A549 (cell line): ENCODE measurements at regions not wholly inside any gene's neighbourhood (a gene's known extent, or its start where the extent isn't known, plus 50 kb on each side); places are given as distances from the start of the nearest gene placed in this dataset.

Source experiments
- ATAC-seq, 2 experiments: fragments of 200-7000 bp in 1 of 2; fragments of >200 bp in 1 of 2; cut with Nextera tagmentation in 1 of 2; cut with Tn5 transposase in 1 of 2; 3 replicates each; pipeline versions ENCODE4 v1.8.0 to v1.9.1; 2018 to 2020; ENCODE audit warnings: mild to moderate bottlenecking in 1 of 2, moderate library complexity in 1 of 2
- CTCF ChIA-PET: fragments of 300-600 bp; sonication (Branson Sonifier 250); formaldehyde crosslinking; extraction: SDS; loops from one replicate; lab custom pipeline; 2021; ENCODE audit warnings: antibody characterized with exemption, inconsistent platforms; lab: Yijun Ruan, JAX
- POLR2A ChIA-PET: fragments of 350-600 bp; formaldehyde crosslinking; extraction: SDS; loops from one replicate; lab custom pipeline; 2021; ENCODE audit warnings: antibody characterized with exemption, inconsistent platforms; lab: Yijun Ruan, JAX
- DNase-seq, 2 experiments: peaks; one replicate each; pipeline versions ENCODE4 v3.0.0 to v3.0.0-alpha.2; 2011 to 2016; ENCODE audit warnings: low read depth in 1 of 2, low spot score in 1 of 2
- FAIRE-seq: peaks from 2 replicates; lab custom pipeline; 2011; peaks lifted over from hg19 to GRCh38; lab: Jason Lieb, UNC
- H3K27ac ChIP-seq, 2 experiments: fragments of >200 bp; sonication (Bioruptor Twin); formaldehyde crosslinking; 3 replicates each; pipeline ENCODE4 v1.5.1; 2016 to 2017
- H3K4me1 ChIP-seq: fragments of >200 bp; sonication (Bioruptor Twin); formaldehyde crosslinking; 3 replicates; pipeline ENCODE4 v1.6.1; 2016
- H3K4me2 ChIP-seq: fragments of >200 bp; sonication (Bioruptor Twin); formaldehyde crosslinking; 3 replicates; pipeline ENCODE4 v1.6.1; 2016
- H3K4me3 ChIP-seq: fragments of >200 bp; sonication (Bioruptor Twin); formaldehyde crosslinking; 3 replicates; pipeline ENCODE4 v1.5.1; 2016
- H3K9me3 ChIP-seq: fragments of >200 bp; sonication (Bioruptor Twin); formaldehyde crosslinking; 3 replicates; pipeline ENCODE4 v1.6.1; 2016
- BCL3 ChIP-seq: fragments of >200 bp; sonication (Bioruptor Twin); formaldehyde crosslinking; IDR thresholded peaks from 3 replicates; pipeline ENCODE4 v1.6.1; 2016
- CBX8 ChIP-seq: fragments of 200-600 bp; sonication (generic); IDR thresholded peaks from 2 replicates; pipeline ENCODE4 v1.6.1; 2016
- CEBPB ChIP-seq, 2 experiments: fragments of >200 bp in 1 of 2; sonication (Bioruptor Twin) in 1 of 2; formaldehyde crosslinking in 1 of 2; IDR thresholded peaks; 2 replicates each; pipeline ENCODE4 v1.6.1; 2012 to 2016
- CHD2 ChIP-seq: fragments of 150-350 bp; IDR thresholded peaks from 2 replicates; pipeline ENCODE4 v1.6.1; 2014; ENCODE audit warnings: low read length; ENCODE audit not compliant: partially characterized antibody
- ELK1 ChIP-seq: fragments of 150-350 bp; IDR thresholded peaks from 2 replicates; pipeline ENCODE4 v1.6.1; 2014; ENCODE audit warnings: low read depth, mild to moderate bottlenecking, low read length
- FOSB ChIP-seq: fragments of 250-450 bp; sonication (Bioruptor Pico); IDR thresholded peaks from 2 replicates; pipeline ENCODE4 v1.5.0; 2020; ENCODE audit warnings: mild to moderate bottlenecking, moderate library complexity
- FOSL2 ChIP-seq, 2 experiments: fragments of 450-650 bp in 1 of 2; fragments of >200 bp in 1 of 2; sonication (Bioruptor Twin) in 1 of 2; formaldehyde crosslinking; IDR thresholded peaks; 2 replicates each; pipeline versions ENCODE4 v1.5.0 to v1.6.1; 2016 to 2020; ENCODE audit warnings: mild to moderate bottlenecking in 1 of 2, moderate library complexity in 1 of 2
- HDAC2 ChIP-seq: fragments of 200-600 bp; sonication (generic); IDR thresholded peaks from 2 replicates; pipeline ENCODE4 v1.6.1; 2016
- HEYL ChIP-seq: fragments of 250-450 bp; sonication (Bioruptor Pico); IDR thresholded peaks from 2 replicates; pipeline ENCODE4 v1.8.0; 2021; ENCODE audit warnings: mild to moderate bottlenecking, moderate library complexity
- HOXA7 ChIP-seq: fragments of 250-450 bp; sonication (Bioruptor Pico); IDR thresholded peaks from 2 replicates; pipeline ENCODE4 v1.5.0; 2020; ENCODE audit warnings: mild to moderate bottlenecking, moderate library complexity
- JUN ChIP-seq, 2 experiments: fragments of >200 bp; sonication (Bioruptor Twin); formaldehyde crosslinking; IDR thresholded peaks; 2 replicates in 1 of 2; 3 replicates in 1 of 2; pipeline ENCODE4 v1.6.1; 2016 to 2017
- MAZ ChIP-seq: fragments of 150-350 bp; IDR thresholded peaks from 2 replicates; pipeline ENCODE4 v1.6.1; 2014; ENCODE audit warnings: antibody characterized with exemption, low read depth, low read length, borderline replicate concordance
- MYC ChIP-seq: IDR thresholded peaks from 2 replicates; pipeline ENCODE4 v1.6.1; 2012; ENCODE audit warnings: mild to moderate bottlenecking, inconsistent platforms, low read length, improper control_type of control experiment, borderline replicate concordance
- RNF2 ChIP-seq: fragments of 200-600 bp; sonication (generic); IDR thresholded peaks from 2 replicates; pipeline ENCODE4 v1.6.1; 2016; ENCODE audit warnings: low read depth, mild to moderate bottlenecking, antibody characterized with exemption, moderate library complexity, borderline replicate concordance
- SREBF2 ChIP-seq: fragments of 450-650 bp; IDR thresholded peaks from 2 replicates; pipeline ENCODE4 v1.6.1; 2014; ENCODE audit warnings: mild to moderate bottlenecking, moderate library complexity
- TFCP2L1 ChIP-seq: fragments of 250-450 bp; sonication (Bioruptor Pico); IDR thresholded peaks from 2 replicates; pipeline ENCODE4 v1.5.0; 2021; ENCODE audit warnings: mild to moderate bottlenecking
- TP53 ChIP-seq: fragments of 250-450 bp; sonication (Bioruptor Pico); IDR thresholded peaks from 2 replicates; pipeline ENCODE4 v1.5.0; 2021; ENCODE audit warnings: mild to moderate bottlenecking, moderate library complexity
- USF2 ChIP-seq: fragments of 450-650 bp; IDR thresholded peaks from 2 replicates; pipeline ENCODE4 v1.6.1; 2014; ENCODE audit warnings: antibody characterized with exemption
- ZC3H11A ChIP-seq: fragments of 450-650 bp; IDR thresholded peaks from 2 replicates; pipeline ENCODE4 v1.6.1; 2014; ENCODE audit warnings: antibody characterized with exemption, mild to moderate bottlenecking
- ZFP36 ChIP-seq: fragments of 450-650 bp; IDR thresholded peaks from 2 replicates; pipeline ENCODE4 v1.6.1; 2014; ENCODE audit warnings: borderline replicate concordance; ENCODE audit not compliant: partially characterized antibody
- WGBS: methylation state at CpG from one replicate; pipeline ENCODE4 v1.1.6; 2017; ENCODE audit errors: missing lambda C conversion rate; 5-methylcytosine and 5-hydroxymethylcytosine counted together
- TF ChIP-seq, protein P1 (sequence below): IDR thresholded peaks from 2 replicates; pipeline ENCODE4 v1.6.1; 2012
- TF ChIP-seq, protein P2 (sequence below): fragments of 250-450 bp; sonication (Bioruptor Pico); IDR thresholded peaks from 2 replicates; pipeline ENCODE4 v1.5.0; 2020; ENCODE audit warnings: low read depth, mild to moderate bottlenecking, moderate library complexity
- TF ChIP-seq, protein P3 (sequence below): IDR thresholded peaks from 2 replicates; pipeline ENCODE4 v1.6.1; 2012; ENCODE audit warnings: low read depth, borderline replicate concordance

DNA sequence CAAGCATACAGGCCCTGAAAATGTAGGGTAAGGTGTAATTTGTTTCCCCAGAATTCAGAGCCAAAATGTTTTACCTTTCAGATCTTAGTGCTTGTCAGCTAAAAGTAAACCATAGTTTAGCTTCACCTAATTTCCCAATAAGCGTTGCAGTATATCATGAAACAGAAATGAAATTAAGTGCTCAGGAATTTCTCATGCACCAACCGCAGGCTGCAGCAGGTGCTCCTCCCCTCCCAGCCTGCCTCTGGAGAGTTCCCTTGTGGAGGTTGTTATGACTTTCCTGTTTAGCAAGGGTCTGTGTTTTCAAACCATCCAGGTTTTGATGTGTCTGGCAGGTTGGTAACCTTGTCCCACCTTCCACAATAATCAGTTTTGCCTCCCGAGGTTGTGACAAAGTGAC lies 118.5 kb downstream of the HLX start:
- H3K4me1 ChIP-seq: peaks cover 6% of the 10 kb centered on the region; the same call in 2 of the 3 replicates

DNA sequence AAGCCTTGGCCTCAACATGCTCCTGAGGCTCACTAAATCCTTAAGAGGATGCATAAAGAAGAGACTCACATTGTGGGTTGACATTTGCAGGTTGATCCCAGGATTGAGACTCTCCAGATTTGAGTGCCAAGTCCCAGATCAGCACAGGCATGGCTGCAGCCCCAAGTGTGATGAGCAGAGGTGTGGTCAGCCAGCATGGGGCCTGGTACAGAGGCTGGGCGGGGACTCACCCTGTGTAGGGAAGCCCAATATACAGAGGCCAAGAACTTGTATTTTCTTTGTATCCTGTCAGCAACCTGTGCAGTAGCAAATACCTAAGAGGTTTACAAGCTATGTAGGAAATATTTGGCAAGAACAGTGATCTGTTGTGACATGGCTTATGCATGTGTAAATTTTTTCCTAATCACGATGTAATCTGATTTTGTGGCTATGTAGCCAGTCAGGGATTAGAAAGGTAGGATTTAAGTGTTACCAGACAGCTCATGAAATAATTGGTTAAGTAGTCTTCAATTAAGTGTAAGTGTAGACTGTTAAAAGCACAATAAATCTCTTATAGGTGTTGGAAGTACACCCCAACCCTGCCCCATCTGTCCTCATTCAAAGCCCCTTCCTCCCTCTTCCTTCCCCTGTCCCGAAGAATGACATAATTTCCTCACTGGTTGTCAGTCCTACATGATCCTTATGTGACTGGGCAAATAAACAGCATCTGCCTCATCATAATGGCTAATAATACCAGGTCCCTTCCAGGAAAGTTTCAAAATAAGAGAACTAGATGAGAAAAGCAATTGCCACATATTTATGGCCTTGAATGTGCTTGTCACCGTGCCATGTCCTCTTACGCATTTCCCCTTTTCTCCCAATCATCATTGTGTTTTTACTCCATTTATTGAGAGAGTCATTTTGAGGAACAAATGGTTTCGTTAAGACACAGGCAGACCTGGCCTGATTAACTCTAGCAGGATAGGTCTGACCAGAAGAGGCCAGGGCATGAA lies 120.9 kb downstream of the HLX start:
- Histone ChIP-seq H3K27ac (no peak overlapping the region), H3K9me3 (no peaks in the 10 kb centered on the region), H3K4me3 (no peak overlapping the region)
- no peak for DNase-seq
- TF ChIP-seq JUN (IDR thresholded peaks at IDR 0.05) (no peak), CBX8 (no peak), SREBF2 (no peak), ZC3H11A (no peak), HEYL (no peak), RNF2 (no peak), FOSB (CRISPR knock-in tag) (no peak), HOXA7 (CRISPR knock-in tag) (no peak), CEBPB (IDR thresholded peaks at IDR 0.05) (no peak), TP53 (CRISPR knock-in tag) (no peak), MAZ (no peak)
- TF ChIP-seq, protein P1, sequence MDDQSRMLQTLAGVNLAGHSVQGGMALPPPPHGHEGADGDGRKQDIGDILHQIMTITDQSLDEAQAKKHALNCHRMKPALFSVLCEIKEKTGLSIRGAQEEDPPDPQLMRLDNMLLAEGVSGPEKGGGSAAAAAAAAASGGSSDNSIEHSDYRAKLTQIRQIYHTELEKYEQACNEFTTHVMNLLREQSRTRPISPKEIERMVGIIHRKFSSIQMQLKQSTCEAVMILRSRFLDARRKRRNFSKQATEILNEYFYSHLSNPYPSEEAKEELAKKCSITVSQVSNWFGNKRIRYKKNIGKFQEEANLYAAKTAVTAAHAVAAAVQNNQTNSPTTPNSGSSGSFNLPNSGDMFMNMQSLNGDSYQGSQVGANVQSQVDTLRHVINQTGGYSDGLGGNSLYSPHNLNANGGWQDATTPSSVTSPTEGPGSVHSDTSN: no peak
- TF ChIP-seq, all 56 proteins: peak for 0
- POLR2A ChIA-PET: no interaction called here
- Histone ChIP-seq H3K4me1 (no peaks in the 10 kb centered on the region), H3K4me2 (no peak overlapping the region)
- WGBS: 33% methylated on average over 6 of the region's 6 CpGs
- FAIRE-seq (no peak), ATAC-seq (no peak)
- CTCF ChIA-PET: no interaction called here

More for the DNA sequence above, 118.5 kb downstream of the HLX start:
- FAIRE-seq: no peak
- H3K4me3 ChIP-seq: no peak overlapping the region
- ATAC-seq: no peak
- no peaks in the 10 kb centered on the region for H3K9me3 ChIP-seq
- TF ChIP-seq ZFP36 (no peak), TFCP2L1 (CRISPR knock-in tag) (no peak), MYC (no peak), SREBF2 (no peak), BCL3 (no peak), USF2 (no peak), CHD2 (no peak), JUN (IDR thresholded peaks at IDR 0.05) (no peak), HDAC2 (no peak), RNF2 (no peak), ELK1 (no peak), FOSL2 (IDR thresholded peaks at IDR 0.05) (no peak), FOSL2 (CRISPR knock-in tag; IDR thresholded peaks at IDR 0.05) (no peak)
- TF ChIP-seq, protein P2, sequence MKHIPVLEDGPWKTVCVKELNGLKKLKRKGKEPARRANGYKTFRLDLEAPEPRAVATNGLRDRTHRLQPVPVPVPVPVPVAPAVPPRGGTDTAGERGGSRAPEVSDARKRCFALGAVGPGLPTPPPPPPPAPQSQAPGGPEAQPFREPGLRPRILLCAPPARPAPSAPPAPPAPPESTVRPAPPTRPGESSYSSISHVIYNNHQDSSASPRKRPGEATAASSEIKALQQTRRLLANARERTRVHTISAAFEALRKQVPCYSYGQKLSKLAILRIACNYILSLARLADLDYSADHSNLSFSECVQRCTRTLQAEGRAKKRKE: no peak
- TF ChIP-seq, protein P3, sequence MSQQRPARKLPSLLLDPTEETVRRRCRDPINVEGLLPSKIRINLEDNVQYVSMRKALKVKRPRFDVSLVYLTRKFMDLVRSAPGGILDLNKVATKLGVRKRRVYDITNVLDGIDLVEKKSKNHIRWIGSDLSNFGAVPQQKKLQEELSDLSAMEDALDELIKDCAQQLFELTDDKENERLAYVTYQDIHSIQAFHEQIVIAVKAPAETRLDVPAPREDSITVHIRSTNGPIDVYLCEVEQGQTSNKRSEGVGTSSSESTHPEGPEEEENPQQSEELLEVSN: no peak
- POLR2A ChIA-PET: no interaction called here
- 67% methylated on average over 3 of the region's 3 CpGs for WGBS
- DNase-seq: no peak
- CTCF ChIA-PET: no interaction called here
- H3K27ac ChIP-seq: no peak overlapping the region
- no peak overlapping the region for H3K4me2 ChIP-seq
